IPS DF 6.9 (cell line): ENCODE measurements at regions not wholly inside any gene's neighbourhood (a gene's known extent, or its start where the extent isn't known, plus 50 kb on each side); places are given as distances from the start of the nearest gene placed in this dataset.
"Not testable (repeated sequence)": the region's sequence is repeated elsewhere in the genome, so short reads cannot be mapped to it uniquely, and the experiment has no call there.

ENCODE experiments used
- DNase-seq: peaks from one replicate; pipeline ENCODE4 v3.0.0-alpha.2; 2013; ENCODE audit warnings: low read depth, low spot score
- H3K27ac ChIP-seq: one replicate; pipeline ENCODE4 v1.5.1; 2013; ENCODE audit warnings: low read length, control low read depth
- H3K27me3 ChIP-seq: 2 replicates; pipeline ENCODE4 v1.6.1; 2013; ENCODE audit warnings: mild to moderate bottlenecking, low read length; ENCODE audit not compliant: control insufficient read depth, insufficient read depth
- H3K36me3 ChIP-seq: 2 replicates; pipeline ENCODE4 v1.6.1; 2013; ENCODE audit warnings: low read length; ENCODE audit not compliant: control insufficient read depth, insufficient read depth
- H3K4me1 ChIP-seq: 2 replicates; pipeline ENCODE4 v1.6.1; 2013; ENCODE audit warnings: low read length; ENCODE audit not compliant: control insufficient read depth, insufficient read depth
- H3K4me3 ChIP-seq: 2 replicates; pipeline ENCODE4 v1.5.1; 2013; ENCODE audit warnings: mild to moderate bottlenecking, low read length
- H3K9me3 ChIP-seq: 2 replicates; pipeline ENCODE4 v1.6.1; 2013; ENCODE audit warnings: low read length, inconsistent platforms; ENCODE audit not compliant: control insufficient read depth, insufficient read depth
- WGBS: extraction: QIAGEN DNeasy Blood & Tissue Kit; methylation state at CpG from one replicate; pipeline ENCODE4 v1.1.7; 2013; ENCODE audit warnings: mixed read lengths, missing lambda C conversion rate; ENCODE audit not compliant: insufficient read length, insufficient coverage; 5-methylcytosine and 5-hydroxymethylcytosine counted together

GRCh38 chr2:175244697-175245096, 63.2 kb upstream of the ATP5MC3 start:
- no peak overlapping the region for H3K4me3 ChIP-seq
- WGBS = no CpG with 5 or more reads among the region's 1 CpG
- H3K27ac ChIP-seq = no peak overlapping the region
- no peaks in the 10 kb centered on the region for H3K9me3 ChIP-seq
- H3K36me3 ChIP-seq = no peaks in the 10 kb centered on the region
- no peaks in the 10 kb centered on the region for H3K4me1 ChIP-seq
- no peak for DNase-seq
- H3K27me3 ChIP-seq = no peaks in the 10 kb centered on the region

- Histone ChIP-seq H3K36me3 (no peaks in the 10 kb centered on the region), H3K27me3 (no peaks in the 10 kb centered on the region), H3K27ac (no peak overlapping the region), H3K4me1 (no peaks in the 10 kb centered on the region), H3K9me3 (no peaks in the 10 kb centered on the region), H3K4me3 (no peak overlapping the region)
- no peak for DNase-seq
- WGBS = no CpG with 5 or more reads among the region's 2 CpGs
Observed at GRCh38 chr2:175241691-175242090, 60.2 kb upstream of the ATP5MC3 start.

GRCh38 chr2:175240033-175240432, 58.5 kb upstream of the ATP5MC3 start:
- H3K36me3 ChIP-seq, H3K27ac ChIP-seq, H3K9me3 ChIP-seq, H3K4me3 ChIP-seq, H3K4me1 ChIP-seq, H3K27me3 ChIP-seq, DNase-seq: not testable (repeated sequence)
- WGBS = no CpG with 5 or more reads among the region's 2 CpGs

GRCh38 chr2:175236930-175237329, 55.4 kb upstream of the ATP5MC3 start:
- Histone ChIP-seq H3K4me3 (no peak overlapping the region), H3K4me1 (no peaks in the 10 kb centered on the region), H3K9me3 (no peaks in the 10 kb centered on the region), H3K27me3 (no peaks in the 10 kb centered on the region), H3K27ac (no peak overlapping the region), H3K36me3 (no peaks in the 10 kb centered on the region)
- no CpG with 5 or more reads among the region's 4 CpGs for WGBS
- no peak for DNase-seq

GRCh38 chr2:175234650-175235049, 53.1 kb upstream of the ATP5MC3 start:
- no peaks in the 10 kb centered on the region for H3K4me1 ChIP-seq
- H3K27me3 ChIP-seq = no peaks in the 10 kb centered on the region
- H3K4me3 ChIP-seq = no peak overlapping the region
- no peak for DNase-seq
- WGBS = no CpG with 5 or more reads among the region's 2 CpGs
- H3K36me3 ChIP-seq = no peaks in the 10 kb centered on the region
- no peaks in the 10 kb centered on the region for H3K9me3 ChIP-seq
- H3K27ac ChIP-seq = no peak overlapping the region

GRCh38 chr2:175234153-175234552, 52.6 kb upstream of the ATP5MC3 start:
- DNase-seq = no peak
- Histone ChIP-seq H3K4me1 (no peaks in the 10 kb centered on the region), H3K27ac (no peak overlapping the region), H3K36me3 (no peaks in the 10 kb centered on the region), H3K9me3 (no peaks in the 10 kb centered on the region), H3K27me3 (no peaks in the 10 kb centered on the region), H3K4me3 (no peak overlapping the region)

GRCh38 chr2:175233135-175233719, 51.7 kb upstream of the ATP5MC3 start:
- Histone ChIP-seq H3K4me3 (no peak overlapping the region), H3K4me1 (no peaks in the 10 kb centered on the region), H3K27me3 (no peaks in the 10 kb centered on the region), H3K27ac (no peak overlapping the region), H3K9me3 (no peaks in the 10 kb centered on the region), H3K36me3 (no peaks in the 10 kb centered on the region)
- no CpG with 5 or more reads among the region's 4 CpGs for WGBS
- DNase-seq = no peak
